ENCODE measurements at regions not wholly inside any gene's neighbourhood (a gene's known extent, or its start where the extent isn't known, plus 50 kb on each side); places are given as distances from the start of the nearest gene placed in this dataset.
"Not testable (repeated sequence)": the region's sequence is repeated elsewhere in the genome, so short reads cannot be mapped to it uniquely, and the experiment has no call there.

DNA sequence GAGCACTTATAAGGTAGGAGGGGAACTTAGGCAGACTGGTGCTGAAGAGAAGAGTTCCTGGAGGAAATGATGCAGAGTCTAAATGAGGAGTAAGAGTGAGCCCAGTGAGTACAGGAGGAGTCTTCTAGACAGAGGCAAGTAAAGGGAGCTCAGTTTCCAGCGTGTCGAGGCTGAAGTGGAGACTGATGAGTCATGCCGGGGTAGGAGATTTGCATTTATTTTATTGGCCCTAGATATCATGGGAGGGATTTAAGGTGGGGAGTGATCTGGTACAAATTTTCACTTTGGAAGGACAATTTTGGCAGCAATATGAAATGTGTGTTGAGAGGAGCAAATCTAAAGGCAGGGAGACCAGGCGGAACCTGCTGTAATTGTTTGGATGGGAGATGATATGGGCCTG is 157.5 kb downstream of the TTC8 start:
- in situ Hi-C loops (cut with HindIII; ENCODE audit: low sequenced_read_pairs), result no loop called here

DNA sequence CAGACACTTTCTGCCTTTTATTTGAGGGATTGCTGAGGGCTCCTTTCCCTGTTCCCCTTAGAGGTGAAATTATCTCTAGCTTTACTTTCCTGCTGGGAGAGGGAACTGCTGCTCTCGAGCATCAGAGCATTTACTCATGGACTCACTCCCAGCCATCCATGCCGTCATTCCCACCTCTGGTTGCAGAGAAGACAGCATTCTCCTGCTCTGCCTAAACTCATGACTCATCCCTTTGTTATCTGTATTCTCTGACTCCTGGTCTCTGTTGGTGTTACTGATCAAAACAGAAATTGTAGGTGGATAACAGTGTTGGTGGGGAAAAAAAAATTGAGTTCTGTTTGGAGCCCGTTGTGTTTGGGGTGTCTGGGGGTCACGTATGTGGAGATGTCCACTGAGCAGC is 159.3 kb downstream of the TTC8 start:
- in situ Hi-C loops (cut with HindIII; ENCODE audit: low sequenced_read_pairs), result no loop called here

DNA sequence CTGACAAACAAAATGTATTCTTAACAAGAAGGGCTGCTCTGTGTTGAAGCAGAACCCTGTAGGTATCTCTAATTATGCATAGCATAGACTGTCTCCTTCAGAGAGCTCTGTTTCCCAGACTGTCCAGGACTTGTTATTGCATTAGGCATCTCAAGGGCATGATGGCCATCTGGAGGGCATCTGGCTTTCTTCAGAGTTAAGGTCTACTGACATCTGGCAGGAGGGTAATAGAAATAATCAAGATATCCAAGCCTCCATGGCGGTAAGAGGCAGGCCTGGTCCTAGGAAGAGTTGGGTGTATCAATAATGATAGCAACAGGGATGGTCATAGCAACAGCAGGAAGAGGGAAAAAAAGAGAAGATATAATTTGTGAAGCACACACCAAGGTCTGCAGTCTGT is 161.2 kb downstream of the TTC8 start:
- in situ Hi-C loops (cut with HindIII; ENCODE audit: low sequenced_read_pairs), result no loop called here

DNA sequence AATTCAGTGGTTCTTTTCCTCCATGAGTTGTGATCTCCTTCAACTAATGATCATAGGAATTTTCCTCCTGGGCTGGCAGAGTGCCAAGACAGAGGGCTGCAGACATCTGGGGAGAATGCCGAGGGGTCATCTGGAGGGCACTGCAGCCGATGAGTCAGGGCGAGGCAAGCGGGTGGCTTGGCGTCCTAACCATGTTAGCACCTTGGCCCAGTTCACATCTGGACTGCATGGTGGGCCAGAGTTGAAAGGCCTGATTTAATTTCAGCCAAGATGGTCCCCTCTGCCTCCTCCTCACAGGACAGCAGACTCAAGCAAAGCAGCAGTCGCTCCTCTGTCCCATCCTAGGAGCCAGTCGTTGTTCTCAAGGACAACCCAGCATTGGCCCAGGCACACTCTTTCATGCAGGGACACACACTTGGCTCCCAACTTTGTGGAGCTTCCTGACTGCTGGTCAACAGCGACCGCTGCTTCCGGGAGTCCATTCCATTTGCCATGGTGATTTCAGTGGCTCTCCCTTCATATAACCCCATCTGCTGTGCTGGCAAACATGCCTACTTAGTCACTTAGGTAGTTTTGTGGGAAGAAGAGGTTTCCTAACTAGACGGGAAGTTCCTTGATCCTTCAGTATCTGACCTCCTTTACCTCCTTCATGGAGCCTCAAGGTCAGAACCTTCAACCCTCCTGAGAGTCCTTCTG is 161.8 kb downstream of the TTC8 start:
- in situ Hi-C loops (cut with HindIII; ENCODE audit: low sequenced_read_pairs), result no loop called here

DNA sequence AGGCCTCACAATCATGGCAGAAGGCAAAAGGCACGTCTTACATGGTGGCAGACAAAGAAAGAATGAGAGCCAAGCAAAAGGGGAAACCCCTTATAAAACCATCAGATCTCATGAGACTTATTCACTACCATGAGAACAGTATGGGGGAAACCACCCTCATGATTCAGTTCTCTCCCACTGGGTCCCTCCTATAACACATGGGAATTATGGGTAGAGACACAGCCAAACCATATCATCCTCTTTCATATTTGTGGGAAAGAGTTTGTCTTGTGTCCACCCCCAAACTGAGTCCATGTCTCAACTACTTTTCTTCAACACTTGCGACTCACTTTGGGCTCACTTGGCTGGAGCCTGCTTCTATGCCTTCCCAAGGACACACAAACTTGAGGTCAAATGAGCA is 162.5 kb downstream of the TTC8 start:
- in situ Hi-C loops (cut with HindIII; ENCODE audit: low sequenced_read_pairs), result not testable (repeated sequence)

DNA sequence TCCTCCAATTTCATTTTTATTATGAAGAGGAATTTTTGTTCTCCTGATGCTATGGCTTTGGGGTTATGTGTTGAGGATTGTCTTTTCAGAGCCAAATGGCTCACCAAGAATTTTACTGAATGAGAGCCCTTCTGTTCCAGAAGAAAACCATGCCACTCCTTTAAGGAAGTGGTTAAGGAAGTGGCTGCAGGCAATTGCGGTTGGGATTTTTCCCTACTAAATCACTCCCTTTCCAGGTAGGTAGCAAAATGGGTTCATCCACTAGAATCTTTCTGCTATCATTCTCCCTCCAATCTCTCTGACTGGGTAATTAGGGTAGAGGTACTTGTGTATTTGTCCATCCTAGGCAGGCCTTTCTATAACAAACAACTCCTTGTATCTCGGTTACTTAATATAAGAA is 163.1 kb downstream of the TTC8 start:
- in situ Hi-C loops (cut with HindIII; ENCODE audit: low sequenced_read_pairs), result no loop called here

DNA sequence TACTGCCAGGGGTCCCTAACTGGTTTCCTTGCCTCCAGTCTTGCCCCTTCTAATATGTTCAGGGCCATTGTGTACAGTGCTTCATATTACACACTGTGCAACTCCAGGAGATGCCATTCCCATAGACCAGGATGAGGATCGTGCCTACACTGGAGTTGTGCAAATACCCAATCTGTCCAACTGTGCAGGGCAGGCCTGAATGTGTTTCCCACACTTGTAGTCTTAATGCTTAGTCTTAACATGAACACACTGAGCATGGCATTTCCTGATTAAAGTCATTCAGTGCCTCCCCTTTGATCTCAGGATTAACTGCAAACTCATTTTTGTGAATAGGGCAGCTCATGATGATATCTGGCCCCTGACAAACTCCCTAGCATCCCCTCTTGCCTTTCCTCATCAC is 165.5 kb downstream of the TTC8 start:
- in situ Hi-C loops (cut with HindIII; ENCODE audit: low sequenced_read_pairs), result no loop called here

DNA sequence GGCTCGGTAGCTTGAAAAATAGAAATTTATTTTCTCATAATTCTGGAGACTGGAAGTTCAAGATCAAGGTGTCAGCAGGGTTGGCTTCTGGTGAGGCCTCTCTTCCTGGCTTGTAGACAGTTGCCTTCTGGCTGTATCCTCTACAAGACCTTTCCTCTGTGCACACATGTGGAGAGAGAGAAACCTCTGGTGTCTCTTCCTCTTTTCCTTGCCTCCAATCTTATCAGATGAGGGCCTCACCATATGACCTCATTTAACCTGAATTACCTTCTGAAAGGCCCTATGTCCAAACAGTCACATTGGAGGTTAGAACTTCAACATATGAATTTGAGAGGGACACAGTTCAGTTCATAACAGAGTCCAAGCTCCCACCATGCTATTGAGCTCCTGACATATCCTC is 166.4 kb downstream of the TTC8 start:
- in situ Hi-C loops (cut with HindIII; ENCODE audit: low sequenced_read_pairs), result no loop called here

DNA sequence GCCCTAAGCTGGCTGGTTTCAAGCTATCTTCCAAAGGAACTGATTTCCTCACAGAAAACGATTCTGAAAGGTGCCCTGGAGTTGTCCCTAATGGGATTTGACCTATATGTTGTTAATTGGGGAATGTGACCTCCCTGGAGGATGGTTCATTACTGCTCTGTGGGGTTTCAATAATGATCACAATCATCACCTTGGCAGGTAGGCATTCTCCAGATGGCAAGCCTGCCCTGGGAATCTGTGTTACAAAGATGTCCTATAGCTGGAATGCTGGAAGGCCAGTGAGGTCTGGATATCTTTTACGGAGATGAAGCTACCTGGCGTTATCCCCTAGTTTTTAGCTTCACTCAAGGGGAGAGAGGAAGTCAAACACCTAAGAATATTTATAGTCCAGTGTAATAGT is 167.6 kb downstream of the TTC8 start:
- in situ Hi-C loops (cut with HindIII; ENCODE audit: low sequenced_read_pairs), result no loop called here

DNA sequence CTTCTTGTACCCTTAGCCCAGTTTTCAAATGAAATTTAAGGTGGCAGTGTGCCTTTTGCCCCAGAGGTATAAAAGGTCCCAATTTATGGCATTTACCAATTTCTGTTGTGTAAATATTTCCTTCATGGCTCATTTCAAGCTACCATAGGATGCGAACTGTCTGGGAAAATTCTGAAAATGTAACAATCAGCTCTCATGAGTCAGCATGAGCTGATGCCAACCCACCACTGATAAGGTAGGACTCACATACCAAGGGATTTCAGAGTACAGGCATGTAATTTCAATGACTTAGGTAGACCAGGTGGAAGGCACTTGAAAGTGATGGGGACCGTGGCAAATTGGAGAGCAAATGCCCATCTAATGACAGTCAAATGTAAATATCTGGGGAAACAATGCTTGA is 169.5 kb downstream of the TTC8 start:
- in situ Hi-C loops (cut with HindIII; ENCODE audit: low sequenced_read_pairs), result no loop called here

DNA sequence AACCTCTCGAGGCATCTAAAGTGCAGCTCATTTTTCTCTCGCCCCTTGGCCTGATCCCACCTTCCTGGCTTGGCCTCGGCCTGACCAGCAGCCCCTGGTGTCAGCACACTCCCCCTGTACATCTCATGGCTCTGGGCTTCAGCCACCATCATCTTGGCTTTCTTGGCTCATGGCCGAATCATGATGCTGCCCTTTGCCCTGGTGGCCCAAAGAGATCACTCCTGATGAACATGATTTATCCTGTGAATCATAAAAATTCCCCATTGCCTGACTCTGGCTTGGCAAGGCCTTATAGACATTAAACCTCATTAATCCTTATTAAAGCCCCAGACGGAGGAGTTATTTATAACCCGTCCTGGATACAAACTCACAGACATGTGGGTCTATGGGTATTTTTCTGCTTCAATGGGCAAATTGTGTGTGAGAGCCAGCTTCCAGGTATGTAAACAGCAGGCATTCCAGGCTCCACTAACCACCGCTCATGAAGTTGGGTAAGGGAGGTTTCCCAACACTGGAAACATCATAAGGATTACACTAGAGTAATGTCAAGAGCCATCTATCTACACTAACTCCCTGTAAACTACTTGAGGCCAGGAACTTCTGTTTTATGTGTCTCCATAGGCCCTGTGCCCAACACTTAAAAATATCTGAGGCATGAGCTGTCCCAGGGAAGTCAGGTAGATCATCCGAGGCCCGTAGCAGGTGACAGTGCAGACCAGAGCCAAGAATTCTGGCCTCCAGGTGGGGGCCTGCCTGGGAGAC is 171.2 kb downstream of the TTC8 start:
- in situ Hi-C loops (cut with HindIII; ENCODE audit: low sequenced_read_pairs), result no loop called here

DNA sequence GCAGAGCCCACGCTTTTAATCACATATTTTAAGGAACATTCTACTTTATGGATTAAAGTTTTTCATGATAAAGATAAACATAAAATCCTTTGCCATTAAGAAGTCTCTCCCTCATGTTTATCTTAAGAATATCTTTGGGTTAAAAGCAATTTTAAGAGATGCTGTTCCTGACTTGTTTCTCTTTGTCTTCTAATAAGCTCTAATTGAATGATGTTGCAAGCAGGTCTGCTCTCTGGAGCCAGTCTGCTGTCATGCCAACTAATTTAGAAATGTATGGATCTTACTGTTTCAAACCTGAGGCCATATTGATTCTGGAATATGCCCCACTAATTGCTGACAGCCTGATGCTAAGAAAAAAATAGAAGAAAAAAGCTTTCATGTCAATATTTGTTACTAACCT is 173.6 kb downstream of the TTC8 start:
- in situ Hi-C loops (cut with HindIII; ENCODE audit: low sequenced_read_pairs), result no loop called here

DNA sequence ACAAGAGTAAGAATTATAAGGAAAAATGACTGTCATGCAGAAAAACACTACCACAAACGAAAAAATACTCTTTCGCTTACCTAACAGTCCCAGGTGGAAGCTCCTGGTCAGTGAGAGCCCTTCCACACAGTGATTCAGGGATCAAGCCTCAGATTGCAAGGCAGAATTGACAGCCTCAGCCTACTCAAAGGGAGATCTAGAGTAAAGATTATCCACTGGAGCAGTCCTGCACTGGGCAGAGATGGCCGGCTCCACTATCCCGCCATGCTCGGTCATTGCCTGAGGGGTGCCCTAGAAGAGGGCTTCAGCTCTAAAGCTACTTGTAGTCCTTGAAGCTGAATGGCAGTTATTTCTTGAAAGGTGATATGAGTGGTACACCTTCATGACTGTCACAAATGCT is 174.7 kb downstream of the TTC8 start:
- in situ Hi-C loops (cut with HindIII; ENCODE audit: low sequenced_read_pairs), result no loop called here

DNA sequence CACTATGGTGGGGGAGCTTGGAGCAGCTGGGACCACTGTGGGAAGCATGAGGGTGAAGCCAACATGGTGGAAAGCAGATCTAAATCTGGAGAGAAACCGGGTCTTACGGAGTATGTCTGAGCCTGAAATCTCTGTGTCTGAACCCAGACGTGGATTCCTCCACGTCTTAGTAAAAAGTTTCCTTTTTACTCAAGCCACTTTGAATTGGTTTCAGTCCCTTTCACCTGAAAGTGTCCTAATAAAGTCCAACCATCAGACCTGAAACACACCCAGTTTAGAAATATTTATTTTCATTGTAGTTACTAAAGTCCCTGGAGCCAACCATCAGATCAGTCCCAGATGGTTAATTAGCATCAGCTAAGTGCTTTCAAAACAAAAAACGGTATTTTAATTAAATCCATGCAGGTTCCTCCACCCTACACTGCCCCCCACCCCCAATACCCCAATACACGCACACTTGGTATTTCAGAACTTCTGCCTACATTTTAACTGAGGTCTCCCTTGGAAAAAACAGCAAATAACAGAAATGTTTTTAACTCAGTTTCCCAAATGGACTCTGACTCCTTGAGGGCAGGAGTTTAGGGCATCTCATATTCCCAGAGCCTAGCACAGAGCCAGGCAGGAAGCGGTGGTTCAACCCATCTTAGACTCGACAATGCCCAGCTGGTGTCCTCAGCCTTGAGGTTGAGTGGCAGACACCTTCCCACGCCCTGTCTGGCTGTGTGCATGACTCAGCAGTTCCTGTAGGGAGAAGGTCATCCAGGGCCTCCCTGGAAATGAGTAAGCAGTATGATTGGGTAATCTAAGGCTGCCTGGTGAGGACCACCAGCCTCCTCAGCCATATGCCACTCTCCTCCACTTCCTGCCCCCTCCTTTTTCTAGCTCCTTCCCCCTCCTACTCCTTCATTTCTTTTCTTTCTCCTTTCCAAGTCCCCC is 175.8 kb downstream of the TTC8 start:
- in situ Hi-C loops (cut with HindIII; ENCODE audit: low sequenced_read_pairs), result no loop called here

DNA sequence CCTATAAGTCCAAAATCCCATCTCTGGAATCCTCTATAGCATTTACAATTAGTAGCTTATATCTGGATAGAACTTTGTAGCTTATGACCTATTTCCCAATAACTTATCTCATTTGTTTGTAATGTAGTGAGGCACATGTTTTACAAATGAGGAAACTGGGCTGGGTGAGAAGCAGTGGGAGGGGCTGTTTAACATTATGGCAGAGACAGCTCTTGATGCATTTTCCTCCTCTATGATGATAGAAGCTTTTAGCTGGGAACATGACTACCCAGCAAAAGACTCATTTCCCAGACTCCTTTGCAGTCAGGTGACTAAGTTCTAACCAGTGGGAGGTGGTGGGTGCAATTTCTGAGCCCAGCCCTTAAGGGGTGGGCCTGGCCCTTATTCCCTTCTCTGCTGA is 179.7 kb downstream of the TTC8 start:
- in situ Hi-C loops (cut with HindIII; ENCODE audit: low sequenced_read_pairs), result no loop called here

DNA sequence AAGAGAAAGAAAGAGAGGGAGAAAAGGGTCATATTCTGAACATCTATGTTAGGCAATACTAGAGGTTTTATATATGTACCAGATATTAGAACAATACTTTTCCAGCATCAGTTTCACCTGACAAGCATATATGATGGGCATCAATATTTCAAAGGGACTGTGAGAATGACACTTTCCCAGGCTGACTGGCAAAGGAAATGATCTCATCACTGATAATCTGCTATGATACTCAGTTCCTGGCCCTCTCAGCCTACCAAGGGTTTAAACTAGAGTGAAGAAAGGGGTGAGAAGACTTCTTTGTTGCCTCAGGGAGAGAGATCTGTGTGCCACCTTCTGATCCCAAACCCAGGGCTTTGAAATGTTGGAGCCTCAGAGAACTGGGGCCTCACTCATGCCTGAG is 183.5 kb downstream of the TTC8 start:
- in situ Hi-C loops (cut with HindIII; ENCODE audit: low sequenced_read_pairs), result no loop called here

DNA sequence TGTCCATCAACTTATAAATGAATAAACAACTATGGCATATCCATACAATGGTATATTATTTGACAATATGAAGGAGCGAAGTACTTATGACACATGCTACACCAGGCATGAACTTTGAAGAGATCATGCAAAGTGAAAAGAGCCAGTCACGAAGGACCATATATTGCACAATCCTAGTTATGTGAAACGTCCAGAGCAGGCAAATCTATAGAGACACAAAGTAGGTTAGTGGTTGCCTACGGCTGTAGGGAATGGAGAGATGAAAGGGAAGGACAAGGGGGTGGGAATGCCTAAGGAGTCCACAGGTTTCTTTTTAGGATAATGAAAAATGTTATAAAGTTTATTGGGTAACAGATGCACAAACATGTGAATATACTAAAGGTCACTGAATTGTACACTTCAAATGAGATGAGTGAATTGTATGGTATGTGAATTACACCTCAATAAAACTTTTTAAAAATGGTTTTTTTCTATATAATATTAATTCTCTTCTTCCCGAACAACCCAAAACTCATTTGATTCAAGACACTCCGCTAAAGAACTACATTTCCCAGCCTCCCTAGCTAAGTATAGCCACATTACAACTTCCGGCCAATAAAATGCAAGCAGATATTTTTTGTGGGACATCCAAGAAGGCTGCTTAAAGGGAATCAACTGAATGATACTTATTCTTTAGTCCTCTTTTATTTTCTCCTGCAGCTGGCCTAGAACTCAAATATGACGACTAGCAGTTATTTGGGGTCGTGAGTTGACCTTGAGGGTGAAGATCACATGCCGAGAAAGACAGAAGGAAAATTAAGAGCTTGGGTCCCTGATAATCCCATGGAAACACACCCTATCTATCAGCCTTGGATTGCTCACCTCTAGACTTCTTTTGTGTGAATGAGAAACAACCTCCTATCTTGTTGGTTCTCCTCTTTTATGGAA is 187.2 kb downstream of the TTC8 start:
- in situ Hi-C loops (cut with HindIII; ENCODE audit: low sequenced_read_pairs), result no loop called here

DNA sequence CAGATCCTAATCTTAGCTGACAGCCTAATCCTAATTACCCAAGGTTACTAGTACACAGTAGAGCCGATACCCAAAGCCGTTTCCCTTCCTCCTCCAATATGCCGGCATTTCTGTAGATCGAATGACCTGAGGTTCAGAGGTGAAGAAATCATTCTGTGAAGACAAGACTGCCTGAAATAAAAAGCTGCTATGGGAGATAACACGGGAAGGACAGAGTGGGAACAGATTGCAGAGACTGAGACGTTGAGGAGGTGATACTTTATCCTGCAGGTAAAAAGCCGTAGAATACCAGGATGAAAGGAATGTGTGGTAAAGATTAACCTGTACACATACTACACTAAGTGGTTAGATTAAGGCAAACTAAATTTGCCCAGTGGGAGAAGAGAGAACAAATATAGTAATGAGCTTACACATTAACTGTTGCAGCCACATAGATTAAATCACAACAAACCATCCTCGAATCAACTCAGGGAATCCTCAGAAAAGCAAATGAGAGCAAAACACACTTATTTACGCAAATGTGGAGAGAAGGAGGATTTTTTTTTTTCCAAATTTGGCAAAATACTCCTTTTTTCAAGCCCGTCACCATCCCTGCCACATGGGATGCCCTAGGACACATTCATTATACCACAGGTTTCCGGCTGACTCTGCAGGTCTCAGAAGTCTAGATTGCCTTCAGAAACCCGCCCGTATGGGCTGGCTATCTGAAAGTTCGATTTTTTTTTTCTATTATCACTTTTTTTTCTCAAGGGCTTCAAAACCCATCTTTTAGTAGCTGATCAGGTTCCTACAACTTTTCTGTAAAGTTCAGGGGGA is 188.0 kb downstream of the TTC8 start:
- in situ Hi-C loops (cut with HindIII; ENCODE audit: low sequenced_read_pairs), result no loop called here

DNA sequence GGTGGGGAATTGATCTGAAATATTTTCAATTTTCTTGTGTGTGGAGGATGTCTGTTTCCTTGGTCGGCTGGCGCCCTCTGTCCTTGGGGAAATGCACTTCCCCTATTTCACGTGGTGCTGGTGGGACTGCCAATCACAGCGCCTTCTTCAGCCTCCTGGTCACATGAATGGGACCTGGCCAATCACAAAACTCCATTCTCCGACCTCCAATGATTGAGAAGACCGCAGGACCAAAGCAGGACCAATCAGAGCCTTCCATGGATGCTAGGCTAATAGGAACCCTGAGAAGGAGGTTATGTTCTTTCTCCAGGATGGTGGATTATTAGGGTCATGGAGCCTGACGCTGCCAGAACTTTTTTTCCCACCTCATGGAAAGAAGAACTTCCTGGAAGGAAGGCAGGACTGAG is 188.7 kb downstream of the TTC8 start:
- in situ Hi-C loops (cut with HindIII; ENCODE audit: low sequenced_read_pairs), result no loop called here
